ENCODE measurements at regions not wholly inside any gene's neighbourhood (a gene's known extent, or its start where the extent isn't known, plus 50 kb on each side); places are given as distances from the start of the nearest gene placed in this dataset.

DNA sequence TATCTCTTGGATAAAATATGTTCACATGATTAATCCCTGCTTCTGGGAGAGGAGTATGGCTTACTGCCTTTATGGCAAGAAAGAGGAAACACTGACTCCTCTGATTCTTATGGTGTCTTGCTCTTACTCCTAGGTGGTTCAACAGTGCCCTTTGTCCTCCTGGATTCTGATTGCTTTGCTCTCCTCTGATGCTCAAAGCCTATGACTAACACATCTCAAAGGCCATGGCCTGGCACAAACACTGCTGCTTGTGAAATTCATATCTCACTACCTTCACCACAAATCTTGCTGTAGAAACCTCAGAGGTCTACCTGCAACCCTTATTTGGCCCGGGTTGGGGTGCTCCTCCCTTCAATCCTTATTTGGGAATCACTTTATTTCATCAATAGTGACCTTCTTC, 217.2 kb downstream of the C12orf50 start:
- peak overlapping the region; percentile 36 for H3K27ac Mint-ChIP-seq (ENCODE audit: unreplicated experiment)
- Histone ChIP-seq H3K4me3 (ENCODE audit: insufficient read depth, low read depth, low read length) (no peak overlapping the region), H2AFZ (ENCODE audit: low read depth, low read length) (no peak overlapping the region), H3K36me3 (ENCODE audit: insufficient read depth, low read length) (no peaks in the 10 kb centered on the region), H3K9ac (ENCODE audit: low read length) (no peak overlapping the region), H3K4me1 (ENCODE audit: insufficient read depth, low read length) (peaks cover 39% of the 10 kb centered on the region), H3K4me2 (ENCODE audit: low read length) (peak overlapping the region; percentile 10), H3K9me3 (ENCODE audit: insufficient read depth, low read depth, low read length) (no peaks in the 10 kb centered on the region), H3K27me3 (ENCODE audit: insufficient read depth, low read length) (no peaks in the 10 kb centered on the region), H3K79me2 (ENCODE audit: insufficient read depth, low read length) (no peaks in the 10 kb centered on the region), H4K20me1 (ENCODE audit: insufficient read depth, low read length) (no peaks in the 10 kb centered on the region), H3K27ac (ENCODE audit: low read depth, low read length) (peak overlapping the region; percentile 79)
- no peaks in the 10 kb centered on the region for H3K36me3 Mint-ChIP-seq (ENCODE audit: low read depth, unreplicated experiment)
- DNase-seq (ENCODE audit: low read depth): peak; percentile 66
- FAIRE-seq: no peak
- no peaks in the 10 kb centered on the region for H3K9me3 Mint-ChIP-seq (ENCODE audit: unreplicated experiment)
- no peak overlapping the region for H3K4me3 Mint-ChIP-seq (ENCODE audit: unreplicated experiment)
- peaks cover 17% of the 10 kb centered on the region for H3K4me1 Mint-ChIP-seq (ENCODE audit: low read depth, unreplicated experiment)
- no peak for TF ChIP-seq EZH2 (IDR thresholded peaks at IDR 0.05; ENCODE audit: insufficient read depth, low read length)
- TF ChIP-seq, protein P1, sequence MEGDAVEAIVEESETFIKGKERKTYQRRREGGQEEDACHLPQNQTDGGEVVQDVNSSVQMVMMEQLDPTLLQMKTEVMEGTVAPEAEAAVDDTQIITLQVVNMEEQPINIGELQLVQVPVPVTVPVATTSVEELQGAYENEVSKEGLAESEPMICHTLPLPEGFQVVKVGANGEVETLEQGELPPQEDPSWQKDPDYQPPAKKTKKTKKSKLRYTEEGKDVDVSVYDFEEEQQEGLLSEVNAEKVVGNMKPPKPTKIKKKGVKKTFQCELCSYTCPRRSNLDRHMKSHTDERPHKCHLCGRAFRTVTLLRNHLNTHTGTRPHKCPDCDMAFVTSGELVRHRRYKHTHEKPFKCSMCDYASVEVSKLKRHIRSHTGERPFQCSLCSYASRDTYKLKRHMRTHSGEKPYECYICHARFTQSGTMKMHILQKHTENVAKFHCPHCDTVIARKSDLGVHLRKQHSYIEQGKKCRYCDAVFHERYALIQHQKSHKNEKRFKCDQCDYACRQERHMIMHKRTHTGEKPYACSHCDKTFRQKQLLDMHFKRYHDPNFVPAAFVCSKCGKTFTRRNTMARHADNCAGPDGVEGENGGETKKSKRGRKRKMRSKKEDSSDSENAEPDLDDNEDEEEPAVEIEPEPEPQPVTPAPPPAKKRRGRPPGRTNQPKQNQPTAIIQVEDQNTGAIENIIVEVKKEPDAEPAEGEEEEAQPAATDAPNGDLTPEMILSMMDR (IDR thresholded peaks at IDR 0.05; ENCODE audit: insufficient read depth, low read depth, low read length): no peak
- H3K27me3 Mint-ChIP-seq (ENCODE audit: low read depth, unreplicated experiment): no peaks in the 10 kb centered on the region

DNA sequence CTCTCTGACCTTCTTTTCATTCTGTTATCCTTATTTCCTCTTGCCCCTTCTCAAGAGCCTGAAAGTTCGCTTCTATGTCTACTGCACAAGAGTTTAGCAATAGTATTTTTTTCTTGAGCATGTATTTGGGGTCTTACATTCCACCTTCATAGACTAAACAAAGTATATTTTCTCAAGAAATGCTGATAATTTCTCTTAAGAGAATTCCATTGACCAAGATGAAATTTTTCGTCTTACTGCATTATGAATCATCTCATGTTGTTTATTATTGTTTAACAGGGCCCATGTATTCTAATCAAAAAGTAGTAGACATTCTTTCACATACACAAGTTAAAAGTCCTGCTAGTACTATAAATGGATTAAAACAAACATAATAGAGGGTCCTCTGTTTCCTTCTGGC, 219.3 kb downstream of the C12orf50 start:
- H3K9me3 ChIP-seq (ENCODE audit: insufficient read depth, low read depth, low read length): no peaks in the 10 kb centered on the region
- H3K27ac ChIP-seq (ENCODE audit: low read depth, low read length): peak overlapping the region; percentile 51
- H3K9ac ChIP-seq (ENCODE audit: low read length): no peak overlapping the region
- Mint-ChIP-seq H3K36me3 (ENCODE audit: low read depth, unreplicated experiment) (no peaks in the 10 kb centered on the region), H3K4me1 (ENCODE audit: low read depth, unreplicated experiment) (peaks cover 25% of the 10 kb centered on the region), H3K4me3 (ENCODE audit: unreplicated experiment) (no peak overlapping the region), H3K27me3 (ENCODE audit: low read depth, unreplicated experiment) (no peaks in the 10 kb centered on the region), H3K9me3 (ENCODE audit: unreplicated experiment) (no peaks in the 10 kb centered on the region), H3K27ac (ENCODE audit: unreplicated experiment) (no peak overlapping the region)
- no peaks in the 10 kb centered on the region for H3K27me3 ChIP-seq (ENCODE audit: insufficient read depth, low read length)
- H2AFZ ChIP-seq (ENCODE audit: low read depth, low read length): no peak overlapping the region
- FAIRE-seq: peak; percentile 43
- peaks cover 29% of the 10 kb centered on the region for H3K4me1 ChIP-seq (ENCODE audit: insufficient read depth, low read length)
- H3K79me2 ChIP-seq (ENCODE audit: insufficient read depth, low read length): no peaks in the 10 kb centered on the region
- no peak for TF ChIP-seq EZH2 (IDR thresholded peaks at IDR 0.05; ENCODE audit: insufficient read depth, low read length)
- TF ChIP-seq, protein P1 (IDR thresholded peaks at IDR 0.05; ENCODE audit: insufficient read depth, low read depth, low read length): no peak
- peak; percentile 78 for DNase-seq (ENCODE audit: low read depth)
- no peaks in the 10 kb centered on the region for H3K36me3 ChIP-seq (ENCODE audit: insufficient read depth, low read length)
- no peak overlapping the region for H3K4me3 ChIP-seq (ENCODE audit: insufficient read depth, low read depth, low read length)
- no peaks in the 10 kb centered on the region for H4K20me1 ChIP-seq (ENCODE audit: insufficient read depth, low read length)
- H3K4me2 ChIP-seq (ENCODE audit: low read length): peak overlapping the region; percentile 28

DNA sequence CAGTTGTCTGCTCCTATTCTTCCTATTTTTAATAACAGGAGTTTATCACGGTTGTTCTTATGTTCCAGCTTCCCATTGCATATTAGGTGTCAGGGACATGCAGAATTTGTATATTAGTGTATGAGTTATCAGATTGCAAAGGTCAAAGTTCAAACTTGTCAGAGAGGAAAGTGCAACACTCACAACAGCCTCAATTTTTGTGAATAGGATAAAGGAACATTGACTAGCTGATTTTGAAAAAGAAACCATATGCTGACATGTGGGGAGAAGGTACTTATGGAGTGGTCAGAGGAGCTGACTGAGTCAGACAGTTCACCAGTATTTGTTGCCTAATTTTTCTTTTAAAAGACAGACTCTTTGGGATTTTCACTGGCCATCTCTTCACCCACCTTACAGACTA, 222.1 kb downstream of the C12orf50 start:
- H3K4me1 Mint-ChIP-seq (ENCODE audit: low read depth, unreplicated experiment): peaks cover 10% of the 10 kb centered on the region
- H3K27me3 Mint-ChIP-seq (ENCODE audit: low read depth, unreplicated experiment): no peaks in the 10 kb centered on the region
- no peak overlapping the region for H3K9ac ChIP-seq (ENCODE audit: low read length)
- H3K36me3 ChIP-seq (ENCODE audit: insufficient read depth, low read length): no peaks in the 10 kb centered on the region
- H3K27ac ChIP-seq (ENCODE audit: low read depth, low read length): no peak overlapping the region
- no peak for DNase-seq (ENCODE audit: low read depth)
- H3K79me2 ChIP-seq (ENCODE audit: insufficient read depth, low read length): no peaks in the 10 kb centered on the region
- no peaks in the 10 kb centered on the region for H3K9me3 Mint-ChIP-seq (ENCODE audit: unreplicated experiment)
- H3K36me3 Mint-ChIP-seq (ENCODE audit: low read depth, unreplicated experiment): no peaks in the 10 kb centered on the region
- H3K27ac Mint-ChIP-seq (ENCODE audit: unreplicated experiment): no peak overlapping the region
- peaks cover 7% of the 10 kb centered on the region for H3K4me1 ChIP-seq (ENCODE audit: insufficient read depth, low read length)
- H3K9me3 ChIP-seq (ENCODE audit: insufficient read depth, low read depth, low read length): no peaks in the 10 kb centered on the region
- no peak overlapping the region for H3K4me3 Mint-ChIP-seq (ENCODE audit: unreplicated experiment)
- TF ChIP-seq, protein P1 (IDR thresholded peaks at IDR 0.05; ENCODE audit: insufficient read depth, low read depth, low read length): no peak
- no peak for TF ChIP-seq EZH2 (IDR thresholded peaks at IDR 0.05; ENCODE audit: insufficient read depth, low read length)
- no peak overlapping the region for H3K4me3 ChIP-seq (ENCODE audit: insufficient read depth, low read depth, low read length)
- no peak overlapping the region for H3K4me2 ChIP-seq (ENCODE audit: low read length)
- H2AFZ ChIP-seq (ENCODE audit: low read depth, low read length): no peak overlapping the region
- FAIRE-seq: no peak
- H4K20me1 ChIP-seq (ENCODE audit: insufficient read depth, low read length): no peaks in the 10 kb centered on the region
- H3K27me3 ChIP-seq (ENCODE audit: insufficient read depth, low read length): no peaks in the 10 kb centered on the region

Measured in astrocyte (in vitro differentiated cells and primary cell).